ENCODE measurements at regions not wholly inside any gene's neighbourhood (a gene's known extent, or its start where the extent isn't known, plus 50 kb on each side); places are given as distances from the start of the nearest gene placed in this dataset.

DNA sequence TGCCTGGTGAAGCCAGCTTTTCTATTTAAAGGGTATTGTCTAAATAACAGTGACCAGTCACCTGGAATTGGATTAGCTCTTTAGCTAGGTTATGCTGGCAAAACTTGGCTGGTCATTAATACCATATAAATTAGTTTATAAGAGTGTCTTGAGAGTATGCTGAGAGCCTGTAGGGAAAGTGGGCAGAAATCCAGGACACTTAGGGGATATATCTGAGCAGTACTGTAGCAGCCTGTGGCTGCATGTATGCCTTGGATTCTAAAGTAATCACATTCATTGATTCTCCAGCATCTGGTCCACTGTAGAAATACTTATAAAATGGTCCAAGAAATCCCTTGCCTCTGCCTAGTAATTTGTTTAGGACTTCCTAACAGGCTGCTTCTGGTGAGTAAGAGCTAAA, 288.9 kb upstream of the DMAC1 start:
- TF ChIP-seq GATA2 (IDR thresholded peaks at IDR 0.05; ENCODE audit: low read depth, low read length) (no peak), GATA3 (IDR thresholded peaks at IDR 0.05; ENCODE audit: low read depth, low read length) (no peak)

DNA sequence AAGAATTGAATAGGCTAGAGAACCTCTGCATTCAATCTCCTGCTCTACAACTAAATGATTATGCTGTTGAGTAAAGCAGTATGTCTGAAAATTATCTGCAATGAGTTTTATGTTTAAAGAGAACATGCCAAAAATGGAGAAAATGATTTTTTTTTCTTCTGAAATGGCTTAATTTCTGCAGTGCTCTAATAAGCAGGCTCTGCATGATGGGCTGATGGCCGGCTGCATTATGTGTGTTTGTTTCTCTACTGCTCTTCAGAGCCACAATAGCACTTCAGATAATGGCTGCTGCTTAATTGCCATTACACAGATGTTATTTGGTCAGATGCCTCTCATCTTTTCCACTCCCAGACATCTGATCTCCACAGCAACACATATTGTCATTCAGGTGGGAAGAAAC, 286.4 kb upstream of the DMAC1 start:
- TF ChIP-seq GATA2 (IDR thresholded peaks at IDR 0.05; ENCODE audit: low read depth, low read length) (no peak), GATA3 (IDR thresholded peaks at IDR 0.05; ENCODE audit: low read depth, low read length) (no peak)

- TF ChIP-seq GATA2 (IDR thresholded peaks at IDR 0.05; ENCODE audit: low read depth, low read length) (no peak), GATA3 (IDR thresholded peaks at IDR 0.05; ENCODE audit: low read depth, low read length) (no peak)
Observed at GRCh38 chr9:8078641-8079140, 279.1 kb upstream of the DMAC1 start.

DNA sequence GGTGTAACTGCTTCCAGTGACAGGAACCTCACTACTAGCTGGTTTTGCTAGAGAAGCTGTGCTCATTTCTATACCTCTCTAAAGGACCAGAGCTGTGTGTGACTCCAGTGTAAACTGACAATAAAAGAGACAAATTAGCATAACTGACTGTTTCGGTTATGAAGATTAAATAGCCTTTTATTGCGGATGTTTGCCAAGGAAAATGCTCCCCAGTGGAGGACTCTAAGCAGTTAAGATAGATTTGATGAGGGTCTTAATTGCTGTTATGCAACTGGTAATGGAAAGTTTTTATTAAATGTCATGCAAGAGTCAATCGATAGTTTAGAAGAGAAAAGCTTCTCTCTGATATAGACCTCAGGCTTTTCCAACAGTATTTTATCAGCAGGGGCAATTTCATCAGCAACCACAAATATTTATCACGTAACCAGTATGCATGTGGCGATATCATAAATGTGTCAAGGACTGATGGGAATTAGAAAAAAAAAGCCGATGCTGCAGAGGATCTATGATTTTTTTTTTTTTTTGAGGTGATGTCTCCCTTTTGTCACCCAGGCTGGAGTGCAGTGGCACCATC, 275.2 kb upstream of the DMAC1 start:
- no peak for TF ChIP-seq GATA3 (IDR thresholded peaks at IDR 0.05; ENCODE audit: low read depth, low read length)
- no peak for TF ChIP-seq GATA2 (IDR thresholded peaks at IDR 0.05; ENCODE audit: low read depth, low read length)

GRCh38 chr9:8071445-8071798, 271.8 kb upstream of the DMAC1 start:
- TF ChIP-seq GATA3 (IDR thresholded peaks at IDR 0.05; ENCODE audit: low read depth, low read length) (no peak), GATA2 (IDR thresholded peaks at IDR 0.05; ENCODE audit: low read depth, low read length) (no peak)

DNA sequence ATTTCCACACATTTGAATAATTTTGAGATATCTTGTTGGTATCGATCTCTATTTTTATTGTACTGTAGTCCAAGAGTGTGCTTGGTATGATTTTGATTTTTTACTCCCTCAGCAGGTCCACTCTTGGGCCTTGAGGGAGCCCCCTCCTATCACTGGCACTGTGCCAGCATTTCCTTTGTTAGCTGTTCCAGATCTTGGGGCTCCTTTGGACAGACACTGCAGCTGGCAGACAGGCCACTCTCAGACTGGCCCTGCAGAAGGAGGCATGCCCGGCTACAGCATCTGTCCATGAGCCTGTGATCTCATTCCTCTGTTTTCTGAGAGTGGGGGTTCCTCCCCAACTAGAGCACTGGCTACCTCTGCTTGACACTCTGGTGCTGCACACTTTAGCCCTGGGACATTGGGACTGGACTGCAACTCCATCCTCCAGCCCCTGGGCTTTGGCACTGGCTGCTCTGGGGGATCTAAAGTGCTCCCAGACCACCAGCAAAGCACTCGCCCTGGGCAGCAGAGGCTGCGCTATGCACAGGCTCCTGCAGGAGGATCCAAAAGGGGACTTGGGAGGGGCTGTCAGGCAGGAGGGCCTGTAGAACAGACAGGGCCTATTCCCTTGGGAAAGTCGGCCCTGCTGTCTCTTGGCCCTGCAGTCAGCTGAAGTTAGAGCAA, 271.3 kb upstream of the DMAC1 start:
- TF ChIP-seq GATA3 (IDR thresholded peaks at IDR 0.05; ENCODE audit: low read depth, low read length) (no peak), GATA2 (IDR thresholded peaks at IDR 0.05; ENCODE audit: low read depth, low read length) (no peak)

- no peak for TF ChIP-seq GATA2 (IDR thresholded peaks at IDR 0.05; ENCODE audit: low read depth, low read length)
- no peak for TF ChIP-seq GATA3 (IDR thresholded peaks at IDR 0.05; ENCODE audit: low read depth, low read length)
Observed at GRCh38 chr9:8062459-8062858, 262.9 kb upstream of the DMAC1 start.

- TF ChIP-seq GATA2 (IDR thresholded peaks at IDR 0.05; ENCODE audit: low read depth, low read length) (no peak), GATA3 (IDR thresholded peaks at IDR 0.05; ENCODE audit: low read depth, low read length) (no peak)
Observed at GRCh38 chr9:8053501-8053900, 253.9 kb upstream of the DMAC1 start.

- no peak for TF ChIP-seq GATA3 (IDR thresholded peaks at IDR 0.05; ENCODE audit: low read depth, low read length)
- no peak for TF ChIP-seq GATA2 (IDR thresholded peaks at IDR 0.05; ENCODE audit: low read depth, low read length)
Observed at GRCh38 chr9:8052991-8053390, 253.4 kb upstream of the DMAC1 start.

- TF ChIP-seq GATA2 (IDR thresholded peaks at IDR 0.05; ENCODE audit: low read depth, low read length) = no peak
- TF ChIP-seq GATA3 (IDR thresholded peaks at IDR 0.05; ENCODE audit: low read depth, low read length) = no peak
Observed at GRCh38 chr9:8037745-8038144, 238.2 kb upstream of the DMAC1 start.

GRCh38 chr9:8036914-8037524, 237.4 kb upstream of the DMAC1 start:
- no peak for TF ChIP-seq GATA3 (IDR thresholded peaks at IDR 0.05; ENCODE audit: low read depth, low read length)
- no peak for TF ChIP-seq GATA2 (IDR thresholded peaks at IDR 0.05; ENCODE audit: low read depth, low read length)

GRCh38 chr9:8033794-8034193, 234.2 kb upstream of the DMAC1 start:
- TF ChIP-seq GATA3 (IDR thresholded peaks at IDR 0.05; ENCODE audit: low read depth, low read length) = no peak

DNA sequence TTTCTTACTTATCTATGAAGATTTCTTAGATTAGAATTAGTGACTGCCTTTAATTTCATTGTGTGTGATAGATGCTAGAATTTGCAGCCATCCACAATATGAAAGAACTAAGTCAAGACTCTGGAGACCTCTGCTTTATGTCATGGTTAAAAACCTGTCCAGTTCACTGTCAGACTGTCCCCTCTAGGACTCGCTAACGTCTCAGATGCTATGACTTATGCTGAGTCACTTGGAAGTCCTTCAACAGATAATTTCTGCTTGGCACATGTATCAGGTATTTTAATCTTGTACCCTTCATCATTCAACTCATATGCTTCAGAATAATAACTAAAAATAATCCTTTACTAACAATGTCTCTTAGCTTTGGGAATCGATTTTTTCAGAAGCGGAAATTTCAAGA, 230.5 kb upstream of the DMAC1 start:
- no peak for TF ChIP-seq GATA2 (IDR thresholded peaks at IDR 0.05; ENCODE audit: low read depth, low read length)
- TF ChIP-seq GATA3 (IDR thresholded peaks at IDR 0.05; ENCODE audit: low read depth, low read length) = no peak

DNA sequence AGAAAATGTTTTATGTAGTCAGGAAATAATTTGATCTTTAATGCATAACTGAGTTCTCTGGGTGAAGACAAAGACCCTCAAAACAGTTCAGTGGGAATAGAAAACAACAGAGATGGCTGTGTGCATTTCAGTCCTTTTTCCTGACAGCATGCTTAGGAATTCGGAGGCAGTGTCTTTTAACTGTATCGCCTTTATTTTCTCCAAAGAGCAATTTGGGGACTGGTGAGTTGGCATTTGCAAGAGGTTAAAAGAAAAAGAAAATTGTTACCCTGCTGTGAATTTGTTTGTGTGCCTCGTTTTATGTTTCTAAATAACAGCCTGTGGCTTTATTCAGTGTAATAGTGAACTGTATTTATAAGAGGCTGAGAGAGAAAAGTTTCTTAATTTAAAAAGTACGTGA, 227.8 kb upstream of the DMAC1 start:
- TF ChIP-seq GATA3 (IDR thresholded peaks at IDR 0.05; ENCODE audit: low read depth, low read length) = no peak
- TF ChIP-seq GATA2 (IDR thresholded peaks at IDR 0.05; ENCODE audit: low read depth, low read length) = no peak

DNA sequence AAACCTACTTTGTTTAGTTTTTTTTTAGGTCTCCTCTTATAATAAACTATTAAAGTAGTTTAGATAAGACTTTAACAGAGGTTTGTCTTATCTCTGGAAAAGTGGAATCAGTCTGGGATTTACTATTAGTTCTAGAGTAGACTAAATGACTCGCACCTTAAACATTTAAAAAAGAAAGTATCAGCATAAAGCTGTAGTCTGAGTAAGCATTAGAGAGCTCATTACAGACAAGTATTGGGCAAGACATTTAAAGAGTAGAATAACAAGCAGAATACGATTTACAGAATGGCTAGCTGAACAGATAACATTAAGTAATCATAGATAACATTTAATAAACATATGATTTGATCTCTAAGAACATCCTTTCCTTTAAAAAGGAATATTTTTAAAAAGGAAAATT, 226.0 kb upstream of the DMAC1 start:
- TF ChIP-seq GATA2 (IDR thresholded peaks at IDR 0.05; ENCODE audit: low read depth, low read length) (no peak), GATA3 (IDR thresholded peaks at IDR 0.05; ENCODE audit: low read depth, low read length) (no peak)

Measured in SH-SY5Y (cell line).